Mesodermal cell (in vitro differentiated cells): ENCODE measurements at regions not wholly inside any gene's neighbourhood (a gene's known extent, or its start where the extent isn't known, plus 50 kb on each side); places are given as distances from the start of the nearest gene placed in this dataset.
"Not testable (repeated sequence)": the region's sequence is repeated elsewhere in the genome, so short reads cannot be mapped to it uniquely, and the experiment has no call there.

Experiments
- H3K27ac ChIP-seq: 2 replicates; pipeline ENCODE4 v1.7.0; 2013; ENCODE audit warnings: mild to moderate bottlenecking, low read depth, low read length, moderate library complexity; ENCODE audit not compliant: severe bottlenecking
- H3K36me3 ChIP-seq: 2 replicates; pipeline ENCODE4 v1.7.1; 2013; ENCODE audit warnings: mild to moderate bottlenecking, low read length, moderate library complexity; ENCODE audit not compliant: control insufficient read depth, insufficient read depth
- H3K4me1 ChIP-seq: one replicate; pipeline ENCODE4 v1.7.1; 2013; ENCODE audit warnings: mild to moderate bottlenecking, low read length; ENCODE audit not compliant: insufficient read depth, control insufficient read depth, poor library complexity, severe bottlenecking
- H3K4me3 ChIP-seq: 2 replicates; pipeline ENCODE4 v1.7.0; 2013; ENCODE audit warnings: low read length, control low read depth, mild to moderate bottlenecking; ENCODE audit not compliant: insufficient read depth, poor library complexity, severe bottlenecking; ENCODE audit errors: extremely low read depth
- H3K9me3 ChIP-seq: 2 replicates; pipeline ENCODE4 v1.7.1; 2013; ENCODE audit warnings: mild to moderate bottlenecking, low read length, moderate library complexity; ENCODE audit not compliant: control insufficient read depth
- WGBS, 2 experiments: methylation state at CpG; one replicate each; pipeline ENCODE4 v1.1.5; 2013; ENCODE audit warnings: missing lambda C conversion rate in 2 of 2; ENCODE audit not compliant: insufficient coverage in 2 of 2; 5-methylcytosine and 5-hydroxymethylcytosine counted together

- Histone ChIP-seq H3K9me3 (no peaks in the 10 kb centered on the region), H3K36me3 (no peaks in the 10 kb centered on the region), H3K27ac (no peak overlapping the region), H3K4me3 (no peak overlapping the region), H3K4me1 (no peaks in the 10 kb centered on the region)
- 86 to 92% methylated on average over 4 of the region's 4 CpGs for WGBS, 2 experiments
Measured at GRCh38 chr13:33353210-33353609, 67.7 kb upstream of the STARD13 start.

DNA sequence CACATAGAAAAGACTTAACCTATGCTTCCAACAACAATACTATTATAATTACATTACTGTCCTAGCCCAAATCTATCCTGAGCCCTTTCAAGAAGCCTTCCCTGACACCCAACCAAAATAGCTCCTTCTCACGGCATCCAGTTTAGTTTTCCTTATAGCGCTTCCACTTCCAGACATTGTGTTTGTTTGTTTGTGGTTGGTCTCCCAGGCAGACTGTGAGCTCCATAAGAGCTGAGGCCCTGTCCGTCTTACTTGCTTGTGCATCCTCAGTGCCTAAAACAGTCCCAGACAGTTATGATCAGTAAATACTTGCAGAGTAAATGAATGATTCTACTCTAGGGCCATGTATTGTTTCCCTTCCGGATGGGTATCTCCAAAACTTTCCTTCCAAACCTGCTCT lies 68.1 kb upstream of the STARD13 start:
- H3K27ac ChIP-seq = no peak overlapping the region
- H3K9me3 ChIP-seq = no peaks in the 10 kb centered on the region
- H3K4me1 ChIP-seq = no peaks in the 10 kb centered on the region
- WGBS, 2 experiments = 80 to 93% methylated on average over 1 to 2 of the region's 4 CpGs
- no peaks in the 10 kb centered on the region for H3K36me3 ChIP-seq
- H3K4me3 ChIP-seq = no peak overlapping the region

GRCh38 chr13:33355201-33355895 lies 69.8 kb upstream of the STARD13 start:
- Histone ChIP-seq H3K4me1 (no peaks in the 10 kb centered on the region), H3K9me3 (no peaks in the 10 kb centered on the region), H3K4me3 (no peak overlapping the region), H3K27ac (no peak overlapping the region), H3K36me3 (no peaks in the 10 kb centered on the region)
- WGBS, 2 experiments = 89 to 96% methylated on average over 1 to 4 of the region's 6 CpGs

DNA sequence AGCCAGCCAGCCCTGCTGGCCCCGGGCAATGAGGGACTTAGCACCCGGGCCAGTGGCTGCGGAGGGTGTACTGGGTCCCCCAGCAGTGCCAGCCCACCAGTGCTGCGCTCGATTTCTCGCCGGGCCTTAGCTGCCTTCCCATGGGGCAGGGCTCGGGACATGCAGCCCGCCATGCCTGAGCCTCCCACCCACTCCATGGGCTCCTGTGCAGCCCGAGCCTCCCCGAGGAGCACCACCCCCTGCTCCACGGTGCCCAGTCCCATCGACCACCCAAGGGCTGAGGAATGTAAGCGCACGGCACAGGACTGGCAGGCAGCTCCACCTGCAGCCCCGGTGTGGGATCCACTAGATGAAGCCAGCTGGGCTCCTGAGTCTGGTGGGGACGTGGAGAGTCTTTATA lies 72.5 kb upstream of the STARD13 start:
- H3K4me1 ChIP-seq, H3K4me3 ChIP-seq, H3K9me3 ChIP-seq, H3K36me3 ChIP-seq, H3K27ac ChIP-seq: not testable (repeated sequence)
- WGBS, 2 experiments = 94% methylated on average over 12 of the region's 17 CpGs; no CpG with 5 or more reads in 1 of the 2 experiments

- Histone ChIP-seq H3K9me3 (no peaks in the 10 kb centered on the region), H3K36me3 (no peaks in the 10 kb centered on the region), H3K4me3 (no peak overlapping the region), H3K4me1 (no peaks in the 10 kb centered on the region), H3K27ac (no peak overlapping the region)
- WGBS, 2 experiments = 93 to 100% methylated on average over 1 to 2 of the region's 2 CpGs
Measured at GRCh38 chr13:33362986-33363727, 77.6 kb upstream of the STARD13 start.

DNA sequence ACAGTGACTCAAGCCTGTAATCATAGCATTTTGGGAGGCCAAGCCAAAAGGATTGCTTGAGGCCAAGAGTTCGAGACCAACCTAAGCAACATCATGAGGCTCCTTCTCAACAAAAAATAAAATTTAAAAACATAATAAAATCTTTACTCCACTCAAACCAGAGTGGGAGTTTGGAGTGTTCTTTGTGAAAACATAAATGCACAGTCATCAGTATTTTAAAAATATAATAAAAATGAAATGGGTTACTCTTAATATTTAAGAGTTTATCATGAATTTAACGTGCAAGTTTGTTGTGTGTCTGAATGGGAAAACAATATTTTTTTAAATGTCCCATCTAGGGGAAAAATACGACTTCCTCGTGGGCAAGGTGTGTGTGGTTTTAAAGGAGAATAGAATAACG lies 78.6 kb upstream of the STARD13 start:
- Histone ChIP-seq H3K4me3 (no peak overlapping the region), H3K36me3 (no peaks in the 10 kb centered on the region), H3K27ac (no peak overlapping the region), H3K9me3 (no peaks in the 10 kb centered on the region), H3K4me1 (no peaks in the 10 kb centered on the region)
- WGBS, 2 experiments = 79 to 90% methylated on average over 3 of the region's 5 CpGs

DNA sequence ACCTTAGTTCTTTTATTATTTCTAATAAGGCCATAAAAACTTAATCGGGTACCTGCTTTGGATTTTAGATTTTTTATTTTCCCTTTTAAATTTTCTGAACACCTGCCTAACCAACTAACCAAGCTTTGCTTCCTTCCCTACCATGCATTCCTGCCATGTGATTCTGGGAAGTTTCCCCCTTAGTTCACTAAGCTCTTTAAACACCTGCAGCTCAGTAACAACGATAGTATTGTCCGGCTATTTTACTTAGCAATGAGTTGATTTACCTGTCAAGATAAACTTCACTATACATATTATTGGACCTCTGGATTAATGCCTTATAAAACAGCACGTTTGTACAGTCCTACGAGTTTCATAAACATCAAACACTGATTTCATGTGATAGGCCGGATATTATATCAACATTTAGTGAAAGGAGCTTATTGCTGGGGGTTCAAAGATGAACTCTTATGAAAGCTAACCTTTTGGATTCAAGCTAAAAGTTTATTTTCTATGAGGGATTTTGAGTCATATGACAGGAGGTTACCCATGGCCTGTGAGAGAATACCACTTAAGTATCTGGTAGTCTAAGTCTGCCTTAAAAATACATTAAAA lies 81.0 kb upstream of the STARD13 start:
- WGBS, 2 experiments = 94 to 100% methylated on average over 3 of the region's 6 CpGs
- H3K27ac ChIP-seq = no peak overlapping the region

DNA sequence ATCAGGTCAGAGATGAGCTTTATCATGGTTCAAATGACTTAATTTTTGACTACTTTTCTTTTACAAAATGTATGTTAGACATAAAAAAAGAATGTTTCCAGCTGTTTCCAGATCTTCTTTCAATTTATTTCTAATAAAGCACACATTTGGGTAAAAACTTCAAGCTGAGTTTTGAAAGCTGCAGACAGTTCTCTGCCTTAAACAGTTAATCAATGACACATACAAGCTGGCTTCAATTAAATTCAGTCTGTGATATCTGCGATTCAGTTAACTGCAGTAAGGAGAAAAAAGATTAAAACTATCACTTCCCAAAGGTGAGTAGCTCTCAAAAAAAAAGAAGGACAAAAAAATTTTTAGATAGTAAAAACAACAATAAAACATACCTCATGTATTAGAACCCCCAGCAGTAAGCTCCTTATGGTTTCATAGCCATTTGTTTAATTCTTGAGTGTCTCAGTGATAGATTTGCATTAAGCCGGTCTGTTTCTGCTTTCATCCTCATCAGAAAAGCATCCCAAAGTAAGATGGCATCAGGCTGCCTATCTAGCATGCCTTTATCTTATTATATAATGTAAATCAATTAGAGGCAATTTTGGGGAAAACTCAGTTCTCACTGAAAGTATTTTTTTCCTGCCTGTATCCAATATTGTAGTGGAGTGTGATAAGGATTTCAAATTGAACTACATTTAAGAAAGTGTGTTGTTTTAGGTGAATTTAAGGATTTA lies 81.8 kb upstream of the STARD13 start:
- no peak overlapping the region for H3K27ac ChIP-seq
- H3K4me3 ChIP-seq = no peak overlapping the region
- no CpG with 5 or more reads among the region's 2 CpGs for WGBS, 2 experiments

More for the DNA sequence above, 81.0 kb upstream of the STARD13 start:
- Histone ChIP-seq H3K36me3 (no peaks in the 10 kb centered on the region), H3K4me3 (no peak overlapping the region), H3K9me3 (no peaks in the 10 kb centered on the region), H3K4me1 (no peaks in the 10 kb centered on the region)

GRCh38 chr13:33367926-33368325 lies 82.4 kb upstream of the STARD13 start:
- H3K27ac ChIP-seq = no peak overlapping the region
- H3K9me3 ChIP-seq = no peaks in the 10 kb centered on the region
- H3K4me3 ChIP-seq = no peak overlapping the region
- H3K4me1 ChIP-seq = no peaks in the 10 kb centered on the region
- WGBS, 2 experiments = 90 to 93% methylated on average over 2 to 3 of the region's 5 CpGs
- no peaks in the 10 kb centered on the region for H3K36me3 ChIP-seq

More for the DNA sequence above, 81.8 kb upstream of the STARD13 start:
- Histone ChIP-seq H3K9me3 (no peaks in the 10 kb centered on the region), H3K4me1 (no peaks in the 10 kb centered on the region), H3K36me3 (no peaks in the 10 kb centered on the region)

GRCh38 chr13:33369073-33369472 lies 83.5 kb upstream of the STARD13 start:
- H3K4me3 ChIP-seq = no peak overlapping the region
- WGBS, 2 experiments = 76 to 87% methylated on average over 2 to 3 of the region's 3 CpGs

More at GRCh38 chr13:33369073-33369472, 83.5 kb upstream of the STARD13 start:
- Histone ChIP-seq H3K36me3 (no peaks in the 10 kb centered on the region), H3K9me3 (no peaks in the 10 kb centered on the region), H3K27ac (no peak overlapping the region), H3K4me1 (no peaks in the 10 kb centered on the region)
